ENCODE measurements at regions not wholly inside any gene's neighbourhood (a gene's known extent, or its start where the extent isn't known, plus 50 kb on each side); places are given as distances from the start of the nearest gene placed in this dataset.

- no peaks in the 10 kb centered on the region for H3K36me3 ChIP-seq (ENCODE audit: control insufficient read depth in 4 of 4, insufficient read depth in 4 of 4, low read length in 4 of 4)
- no peak overlapping the region for H3K9ac ChIP-seq (ENCODE audit: insufficient read depth in 1 of 2, low read length in 2 of 2)
- H3K4me3 ChIP-seq = no peak overlapping the region
- ATAC-seq (ENCODE audit: insufficient read depth, low FRiP score) (no peak), DNase-seq (no peak)
- 89 to 94% methylated on average over 1 of the region's 1 CpG for WGBS, 2 donors
- H3K27me3 ChIP-seq (ENCODE audit: control insufficient read depth in 3 of 3, insufficient read depth in 3 of 3, low read length in 2 of 3) = no peaks in the 10 kb centered on the region
- no peaks in the 10 kb centered on the region for H3K9me3 ChIP-seq (ENCODE audit: control insufficient read depth in 4 of 4, insufficient read depth in 3 of 4, low read length in 3 of 4)
- H3K27ac ChIP-seq (ENCODE audit: low read depth in 1 of 2, low read length in 1 of 2) = no peak overlapping the region
- no peak for TF ChIP-seq CTCF (IDR thresholded peaks at IDR 0.05; ENCODE audit: control extremely low read depth, extremely low read depth)
- no peaks in the 10 kb centered on the region for H3K4me1 ChIP-seq (ENCODE audit: control insufficient read depth in 5 of 5, insufficient read depth in 5 of 5, low read length in 5 of 5)
These were observed 92.2 kb downstream of the UNC5CL start for GRCh38 chr6:40946738-40947301.

GRCh38 chr6:40937491-40937890, 101.5 kb downstream of the UNC5CL start:
- Histone ChIP-seq H3K27me3 (ENCODE audit: control insufficient read depth in 3 of 3, insufficient read depth in 3 of 3, low read length in 2 of 3) (peaks cover 0 to 3% (median 0%) of the 10 kb centered on the region in 3 donors), H3K4me1 (ENCODE audit: control insufficient read depth in 5 of 5, insufficient read depth in 5 of 5, low read length in 5 of 5) (peaks cover 0 to 2% (median 0%) of the 10 kb centered on the region in 5 donors), H3K4me3 (no peak overlapping the region), H3K36me3 (ENCODE audit: control insufficient read depth in 4 of 4, insufficient read depth in 4 of 4, low read length in 4 of 4) (no peaks in the 10 kb centered on the region), H3K9me3 (ENCODE audit: control insufficient read depth in 4 of 4, insufficient read depth in 3 of 4, low read length in 3 of 4) (no peaks in the 10 kb centered on the region), H3K9ac (ENCODE audit: insufficient read depth in 1 of 2, low read length in 2 of 2) (no peak overlapping the region), H3K27ac (ENCODE audit: low read depth in 1 of 2, low read length in 1 of 2) (no peak overlapping the region)
- no peak for TF ChIP-seq CTCF (IDR thresholded peaks at IDR 0.05; ENCODE audit: control extremely low read depth, extremely low read depth)
- 52 to 66% methylated on average over 2 of the region's 2 CpGs for WGBS, 2 donors
- DNase-seq = no peak
- no peak for ATAC-seq (ENCODE audit: insufficient read depth, low FRiP score)

- WGBS, 2 donors = 62 to 75% methylated on average over 3 of the region's 3 CpGs
- no peaks in the 10 kb centered on the region for H3K36me3 ChIP-seq (ENCODE audit: control insufficient read depth in 4 of 4, insufficient read depth in 4 of 4, low read length in 4 of 4)
- DNase-seq (peak in 1 of 3 donors; percentile 25), ATAC-seq (ENCODE audit: insufficient read depth, low FRiP score) (peak; percentile 55)
- H3K27me3 ChIP-seq (ENCODE audit: control insufficient read depth in 3 of 3, insufficient read depth in 3 of 3, low read length in 2 of 3) = peaks cover 0 to 3% (median 0%) of the 10 kb centered on the region in 3 donors
- H3K4me3 ChIP-seq = no peak overlapping the region
- H3K9ac ChIP-seq (ENCODE audit: insufficient read depth in 1 of 2, low read length in 2 of 2) = no peak overlapping the region
- no peak for TF ChIP-seq CTCF (IDR thresholded peaks at IDR 0.05; ENCODE audit: control extremely low read depth, extremely low read depth)
- H3K9me3 ChIP-seq (ENCODE audit: control insufficient read depth in 4 of 4, insufficient read depth in 3 of 4, low read length in 3 of 4) = no peaks in the 10 kb centered on the region
- peaks cover 0 to 2% (median 0%) of the 10 kb centered on the region in 5 donors for H3K4me1 ChIP-seq (ENCODE audit: control insufficient read depth in 5 of 5, insufficient read depth in 5 of 5, low read length in 5 of 5)
- H3K27ac ChIP-seq (ENCODE audit: low read depth in 1 of 2, low read length in 1 of 2) = no peak overlapping the region
These were observed 102.2 kb downstream of the UNC5CL start for GRCh38 chr6:40936818-40937251.

- no peak for TF ChIP-seq CTCF (IDR thresholded peaks at IDR 0.05; ENCODE audit: control extremely low read depth, extremely low read depth)
- Histone ChIP-seq H3K9ac (ENCODE audit: insufficient read depth in 1 of 2, low read length in 2 of 2) (no peak overlapping the region), H3K4me3 (no peak overlapping the region), H3K9me3 (ENCODE audit: control insufficient read depth in 4 of 4, insufficient read depth in 3 of 4, low read length in 3 of 4) (no peaks in the 10 kb centered on the region), H3K27me3 (ENCODE audit: control insufficient read depth in 3 of 3, insufficient read depth in 3 of 3, low read length in 2 of 3) (peaks cover 0 to 3% (median 0%) of the 10 kb centered on the region in 3 donors), H3K27ac (ENCODE audit: low read depth in 1 of 2, low read length in 1 of 2) (no peak overlapping the region), H3K36me3 (ENCODE audit: control insufficient read depth in 4 of 4, insufficient read depth in 4 of 4, low read length in 4 of 4) (no peaks in the 10 kb centered on the region), H3K4me1 (ENCODE audit: control insufficient read depth in 5 of 5, insufficient read depth in 5 of 5, low read length in 5 of 5) (peaks cover 0 to 4% (median 0%) of the 10 kb centered on the region in 5 donors)
- whole genome bisulfite sequencing, 2 donors = 88 to 91% methylated on average over 5 of the region's 5 CpGs
- DNase-seq (no peak), ATAC-seq (ENCODE audit: insufficient read depth, low FRiP score) (no peak)
These were observed 105.2 kb downstream of the UNC5CL start for GRCh38 chr6:40933864-40934263.
